ENCODE measurements at regions not wholly inside any gene's neighbourhood (a gene's known extent, or its start where the extent isn't known, plus 50 kb on each side); places are given as distances from the start of the nearest gene placed in this dataset.

DNA sequence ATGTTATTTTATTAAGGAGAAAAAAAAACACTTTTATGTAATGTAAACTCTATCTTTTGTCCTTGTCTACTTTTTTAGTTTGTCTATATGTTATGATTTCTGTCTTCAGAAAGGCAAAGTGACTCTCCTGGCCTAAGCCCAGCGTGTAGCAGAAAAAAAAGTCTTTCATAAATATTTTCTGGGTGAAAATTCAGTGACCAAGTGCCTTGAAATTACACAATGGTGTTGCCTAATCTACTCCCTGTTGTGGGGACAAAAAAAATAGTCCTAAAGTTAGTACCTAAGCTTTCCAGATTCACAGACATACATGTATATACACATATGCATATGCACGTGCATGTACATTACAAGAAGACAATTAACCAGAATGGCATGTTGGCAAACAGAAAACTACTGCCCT lies 1257.8 kb upstream of the SORCS1 start (continued):
- TF ChIP-seq ZNF184 (tag by site-specific recombination; IDR thresholded peaks at IDR 0.05) (no peak), ZNF514 (tag by site-specific recombination; IDR thresholded peaks at IDR 0.05) (no peak), ZNF768 (tag by site-specific recombination; IDR thresholded peaks at IDR 0.05) (no peak), MZF1 (tag by site-specific recombination; IDR thresholded peaks at IDR 0.05; ENCODE audit: borderline replicate concordance) (no peak), ZNF223 (tag by site-specific recombination; IDR thresholded peaks at IDR 0.05) (no peak), ZNF785 (tag by site-specific recombination; IDR thresholded peaks at IDR 0.05) (no peak), OVOL3 (tag by site-specific recombination; IDR thresholded peaks at IDR 0.05) (no peak)
- TF ChIP-seq, protein P1, sequence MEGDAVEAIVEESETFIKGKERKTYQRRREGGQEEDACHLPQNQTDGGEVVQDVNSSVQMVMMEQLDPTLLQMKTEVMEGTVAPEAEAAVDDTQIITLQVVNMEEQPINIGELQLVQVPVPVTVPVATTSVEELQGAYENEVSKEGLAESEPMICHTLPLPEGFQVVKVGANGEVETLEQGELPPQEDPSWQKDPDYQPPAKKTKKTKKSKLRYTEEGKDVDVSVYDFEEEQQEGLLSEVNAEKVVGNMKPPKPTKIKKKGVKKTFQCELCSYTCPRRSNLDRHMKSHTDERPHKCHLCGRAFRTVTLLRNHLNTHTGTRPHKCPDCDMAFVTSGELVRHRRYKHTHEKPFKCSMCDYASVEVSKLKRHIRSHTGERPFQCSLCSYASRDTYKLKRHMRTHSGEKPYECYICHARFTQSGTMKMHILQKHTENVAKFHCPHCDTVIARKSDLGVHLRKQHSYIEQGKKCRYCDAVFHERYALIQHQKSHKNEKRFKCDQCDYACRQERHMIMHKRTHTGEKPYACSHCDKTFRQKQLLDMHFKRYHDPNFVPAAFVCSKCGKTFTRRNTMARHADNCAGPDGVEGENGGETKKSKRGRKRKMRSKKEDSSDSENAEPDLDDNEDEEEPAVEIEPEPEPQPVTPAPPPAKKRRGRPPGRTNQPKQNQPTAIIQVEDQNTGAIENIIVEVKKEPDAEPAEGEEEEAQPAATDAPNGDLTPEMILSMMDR (tag by site-specific recombination; IDR thresholded peaks at IDR 0.05): no peak

DNA sequence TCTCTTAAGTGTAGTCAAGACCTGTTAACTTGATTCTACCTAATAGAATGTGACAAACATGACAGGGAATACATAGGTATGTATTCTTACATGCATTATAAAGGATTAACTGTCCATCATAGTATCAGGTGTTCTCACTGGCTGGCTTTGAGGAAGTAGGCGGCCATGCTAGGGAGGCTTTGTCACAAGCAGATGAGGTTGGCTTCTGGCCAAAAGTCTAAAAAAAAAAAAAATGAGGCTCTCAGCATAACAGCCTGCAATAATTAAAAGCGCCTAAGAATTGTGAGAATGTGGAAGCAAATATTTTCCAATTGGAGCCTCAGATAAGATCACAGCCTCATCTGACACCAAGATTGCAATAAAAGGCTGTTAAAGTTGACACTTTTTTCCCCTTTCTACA lies 1256.8 kb upstream of the SORCS1 start:
- no peaks in the 10 kb centered on the region for H3K36me3 ChIP-seq (ENCODE audit: control insufficient read depth in 2 of 2, insufficient read depth in 1 of 2, low read length in 2 of 2)
- no peaks in the 10 kb centered on the region for H3K4me1 ChIP-seq (ENCODE audit: control insufficient read depth, insufficient read depth, low read length)
- POLR2A ChIA-PET: no interaction called here
- no peaks in the 10 kb centered on the region for H3K9me3 ChIP-seq (ENCODE audit: control insufficient read depth, insufficient read depth, low read depth, low read length)
- CTCF ChIA-PET: no interaction called here
- TF ChIP-seq ZNF560 (tag by site-specific recombination; IDR thresholded peaks at IDR 0.05; ENCODE audit: borderline replicate concordance) (no peak), EGR2 (tag by site-specific recombination; IDR thresholded peaks at IDR 0.05; ENCODE audit: low read depth) (no peak), KLF7 (tag by site-specific recombination; IDR thresholded peaks at IDR 0.05; ENCODE audit: borderline replicate concordance) (no peak), ZNF530 (tag by site-specific recombination; IDR thresholded peaks at IDR 0.05; ENCODE audit: low read depth) (no peak), ZNF654 (tag by site-specific recombination; IDR thresholded peaks at IDR 0.05; ENCODE audit: low read depth) (no peak), YY1 (tag by site-specific recombination; IDR thresholded peaks at IDR 0.05) (no peak), ZNF596 (tag by site-specific recombination; IDR thresholded peaks at IDR 0.05) (no peak), ZNF658 (tag by site-specific recombination; IDR thresholded peaks at IDR 0.05) (no peak), ZFP37 (tag by site-specific recombination; IDR thresholded peaks at IDR 0.05) (no peak), ZNF132 (tag by site-specific recombination; IDR thresholded peaks at IDR 0.05; ENCODE audit: borderline replicate concordance) (no peak), ZFP69B (tag by site-specific recombination; IDR thresholded peaks at IDR 0.05) (no peak)
- TF ChIP-seq, protein P2, sequence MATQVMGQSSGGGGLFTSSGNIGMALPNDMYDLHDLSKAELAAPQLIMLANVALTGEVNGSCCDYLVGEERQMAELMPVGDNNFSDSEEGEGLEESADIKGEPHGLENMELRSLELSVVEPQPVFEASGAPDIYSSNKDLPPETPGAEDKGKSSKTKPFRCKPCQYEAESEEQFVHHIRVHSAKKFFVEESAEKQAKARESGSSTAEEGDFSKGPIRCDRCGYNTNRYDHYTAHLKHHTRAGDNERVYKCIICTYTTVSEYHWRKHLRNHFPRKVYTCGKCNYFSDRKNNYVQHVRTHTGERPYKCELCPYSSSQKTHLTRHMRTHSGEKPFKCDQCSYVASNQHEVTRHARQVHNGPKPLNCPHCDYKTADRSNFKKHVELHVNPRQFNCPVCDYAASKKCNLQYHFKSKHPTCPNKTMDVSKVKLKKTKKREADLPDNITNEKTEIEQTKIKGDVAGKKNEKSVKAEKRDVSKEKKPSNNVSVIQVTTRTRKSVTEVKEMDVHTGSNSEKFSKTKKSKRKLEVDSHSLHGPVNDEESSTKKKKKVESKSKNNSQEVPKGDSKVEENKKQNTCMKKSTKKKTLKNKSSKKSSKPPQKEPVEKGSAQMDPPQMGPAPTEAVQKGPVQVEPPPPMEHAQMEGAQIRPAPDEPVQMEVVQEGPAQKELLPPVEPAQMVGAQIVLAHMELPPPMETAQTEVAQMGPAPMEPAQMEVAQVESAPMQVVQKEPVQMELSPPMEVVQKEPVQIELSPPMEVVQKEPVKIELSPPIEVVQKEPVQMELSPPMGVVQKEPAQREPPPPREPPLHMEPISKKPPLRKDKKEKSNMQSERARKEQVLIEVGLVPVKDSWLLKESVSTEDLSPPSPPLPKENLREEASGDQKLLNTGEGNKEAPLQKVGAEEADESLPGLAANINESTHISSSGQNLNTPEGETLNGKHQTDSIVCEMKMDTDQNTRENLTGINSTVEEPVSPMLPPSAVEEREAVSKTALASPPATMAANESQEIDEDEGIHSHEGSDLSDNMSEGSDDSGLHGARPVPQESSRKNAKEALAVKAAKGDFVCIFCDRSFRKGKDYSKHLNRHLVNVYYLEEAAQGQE (tag by site-specific recombination; IDR thresholded peaks at IDR 0.05): no peak
- TF ChIP-seq, protein P3, sequence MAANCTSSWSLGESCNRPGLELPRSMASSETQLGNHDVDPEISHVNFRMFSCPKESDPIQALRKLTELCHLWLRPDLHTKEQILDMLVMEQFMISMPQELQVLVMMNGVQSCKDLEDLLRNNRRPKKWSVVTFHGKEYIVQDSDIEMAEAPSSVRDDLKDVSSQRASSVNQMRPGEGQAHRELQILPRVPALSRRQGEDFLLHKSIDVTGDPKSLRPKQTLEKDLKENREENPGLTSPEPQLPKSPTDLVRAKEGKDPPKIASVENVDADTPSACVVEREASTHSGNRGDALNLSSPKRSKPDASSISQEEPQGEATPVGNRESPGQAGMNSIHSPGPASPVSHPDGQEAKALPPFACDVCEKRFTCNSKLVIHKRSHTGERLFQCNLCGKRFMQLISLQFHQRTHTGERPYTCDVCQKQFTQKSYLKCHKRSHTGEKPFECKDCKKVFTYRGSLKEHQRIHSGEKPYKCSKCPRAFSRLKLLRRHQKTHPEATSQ (tag by site-specific recombination; IDR thresholded peaks at IDR 0.05): no peak
- TF ChIP-seq, protein P4, sequence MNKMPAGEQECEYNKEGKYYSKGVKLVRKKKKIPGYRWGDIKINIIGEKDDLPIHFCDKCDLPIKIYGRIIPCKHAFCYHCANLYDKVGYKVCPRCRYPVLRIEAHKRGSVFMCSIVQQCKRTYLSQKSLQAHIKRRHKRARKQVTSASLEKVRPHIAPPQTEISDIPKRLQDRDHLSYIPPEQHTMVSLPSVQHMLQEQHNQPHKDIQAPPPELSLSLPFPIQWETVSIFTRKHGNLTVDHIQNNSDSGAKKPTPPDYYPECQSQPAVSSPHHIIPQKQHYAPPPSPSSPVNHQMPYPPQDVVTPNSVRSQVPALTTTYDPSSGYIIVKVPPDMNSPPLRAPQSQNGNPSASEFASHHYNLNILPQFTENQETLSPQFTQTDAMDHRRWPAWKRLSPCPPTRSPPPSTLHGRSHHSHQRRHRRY (tag by site-specific recombination; IDR thresholded peaks at IDR 0.05): no peak
- TF ChIP-seq, protein P5, sequence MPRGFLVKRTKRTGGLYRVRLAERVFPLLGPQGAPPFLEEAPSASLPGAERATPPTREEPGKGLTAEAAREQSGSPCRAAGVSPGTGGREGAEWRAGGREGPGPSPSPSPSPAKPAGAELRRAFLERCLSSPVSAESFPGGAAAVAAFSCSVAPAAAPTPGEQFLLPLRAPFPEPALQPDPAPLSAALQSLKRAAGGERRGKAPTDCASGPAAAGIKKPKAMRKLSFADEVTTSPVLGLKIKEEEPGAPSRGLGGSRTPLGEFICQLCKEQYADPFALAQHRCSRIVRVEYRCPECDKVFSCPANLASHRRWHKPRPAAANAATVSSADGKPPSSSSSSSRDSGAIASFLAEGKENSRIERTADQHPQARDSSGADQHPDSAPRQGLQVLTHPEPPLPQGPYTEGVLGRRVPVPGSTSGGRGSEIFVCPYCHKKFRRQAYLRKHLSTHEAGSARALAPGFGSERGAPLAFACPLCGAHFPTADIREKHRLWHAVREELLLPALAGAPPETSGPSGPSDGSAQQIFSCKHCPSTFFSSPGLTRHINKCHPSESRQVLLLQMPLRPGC (tag by site-specific recombination; IDR thresholded peaks at IDR 0.05): no peak
- H3K4me3 ChIP-seq (ENCODE audit: low read depth, low read length): no peak overlapping the region
- H3K27ac ChIP-seq (ENCODE audit: extremely low read depth, low read depth, low read length): no peak overlapping the region
